Activated CD4-positive, alpha-beta T cell treated with anti-CD3 and anti-CD28 coated beads, Interleukin-2, amount 50 U/mL, for 16 hours (primary cell): ENCODE measurements at regions not wholly inside any gene's neighbourhood (a gene's known extent, or its start where the extent isn't known, plus 50 kb on each side); places are given as distances from the start of the nearest gene placed in this dataset.

Experiments used
- DNase-seq: peaks from one replicate; pipeline ENCODE4 v3.0.0-alpha.2; 2020

DNA sequence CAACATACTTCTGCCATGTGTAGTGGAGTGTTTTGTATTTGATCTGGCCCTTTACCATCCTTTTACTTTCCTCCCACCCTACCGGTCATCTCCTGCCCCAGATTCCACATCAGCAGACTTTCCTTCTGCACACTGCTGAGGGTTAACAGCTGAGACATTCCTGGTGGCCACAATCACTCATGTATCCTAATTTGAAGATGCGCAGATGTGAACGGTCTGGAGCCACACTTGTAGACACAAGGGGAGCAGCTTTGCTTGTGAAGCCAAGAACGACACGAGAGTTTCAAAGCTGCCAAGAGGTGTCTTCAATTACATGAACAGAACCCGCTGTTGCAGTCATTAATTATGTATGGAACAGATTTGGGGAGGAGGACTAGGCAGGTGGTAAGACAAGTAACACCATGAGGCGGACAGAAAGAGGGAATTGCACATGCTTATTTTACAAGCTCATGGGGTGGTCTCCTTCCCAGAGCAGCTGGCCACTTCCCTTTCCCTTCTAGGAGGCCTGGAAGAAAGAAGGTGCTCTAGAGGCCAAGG, 260.7 kb upstream of the KLHL29 start:
- no peak for DNase-seq

DNA sequence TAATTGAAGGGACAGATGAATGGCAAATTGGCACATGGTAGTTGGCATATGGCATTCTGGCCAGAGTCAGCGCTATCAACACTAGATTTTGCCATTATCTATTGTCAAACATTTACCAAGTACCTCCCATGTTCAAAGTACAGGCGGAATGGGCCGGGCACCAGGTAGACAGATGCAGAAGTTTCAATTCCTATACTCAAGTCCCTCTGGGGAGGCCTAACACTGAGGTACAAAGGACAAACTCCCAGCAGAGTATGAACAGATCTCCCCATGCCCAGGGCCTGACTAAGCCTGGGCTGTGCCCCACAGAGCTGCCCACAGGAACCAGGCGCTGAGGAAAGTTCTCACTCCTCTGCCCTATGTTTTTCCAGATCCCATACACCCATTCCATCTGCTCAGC, 257.5 kb upstream of the KLHL29 start:
- DNase-seq, result no peak

DNA sequence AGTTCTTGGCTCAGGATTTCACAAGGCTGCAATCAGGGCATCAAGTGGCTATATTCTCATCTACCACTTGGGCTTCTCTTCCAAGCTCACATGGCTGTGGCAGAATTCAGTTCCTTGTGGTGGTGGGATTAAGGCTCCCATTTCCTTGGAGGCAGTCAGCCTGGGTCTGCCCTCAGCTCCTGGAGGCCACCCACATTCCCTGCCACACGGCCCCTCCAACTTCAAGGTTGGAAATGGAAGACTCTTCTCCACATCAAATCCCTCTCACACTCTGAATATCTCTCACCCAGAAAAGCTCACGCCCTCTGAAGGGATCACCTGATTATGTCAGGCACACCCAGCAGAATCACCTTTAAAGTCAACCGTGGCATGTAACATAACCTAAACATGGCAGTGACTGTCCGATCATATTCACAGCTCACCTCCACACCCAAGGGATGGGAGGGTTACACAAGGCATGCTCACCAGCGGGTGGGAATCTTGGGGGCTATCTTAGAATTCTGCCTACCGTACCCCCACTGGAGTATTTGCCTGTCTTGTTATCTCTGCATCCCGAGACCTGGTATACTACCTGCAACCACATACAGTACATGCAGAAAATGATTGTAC, 256.2 kb upstream of the KLHL29 start:
- no peak for DNase-seq

DNA sequence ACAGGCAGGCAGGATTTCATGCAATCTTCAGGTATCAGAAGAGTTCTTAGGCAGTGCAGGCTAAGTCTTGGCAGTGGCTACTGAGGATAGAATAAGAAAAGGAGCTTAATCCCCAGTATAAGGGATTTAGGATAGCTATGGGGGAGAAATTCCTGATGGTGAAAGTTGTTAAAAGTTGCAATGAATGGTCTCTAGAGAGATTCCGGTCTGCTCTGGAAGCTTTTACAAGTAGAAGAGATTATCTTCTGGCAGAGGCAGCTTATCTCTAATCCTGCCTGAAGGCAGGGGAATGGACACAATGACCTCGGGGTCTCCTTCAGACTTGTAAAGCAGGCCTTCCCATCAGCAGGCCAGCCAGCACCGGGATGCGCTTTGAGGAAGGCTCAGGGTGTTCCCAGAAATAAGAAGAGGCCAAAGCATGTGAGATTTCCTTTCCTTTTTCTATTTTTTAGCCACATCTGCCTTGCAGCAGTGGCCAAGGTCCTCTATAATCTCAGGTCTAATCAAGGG, 253.9 kb upstream of the KLHL29 start:
- DNase-seq, result no peak

DNA sequence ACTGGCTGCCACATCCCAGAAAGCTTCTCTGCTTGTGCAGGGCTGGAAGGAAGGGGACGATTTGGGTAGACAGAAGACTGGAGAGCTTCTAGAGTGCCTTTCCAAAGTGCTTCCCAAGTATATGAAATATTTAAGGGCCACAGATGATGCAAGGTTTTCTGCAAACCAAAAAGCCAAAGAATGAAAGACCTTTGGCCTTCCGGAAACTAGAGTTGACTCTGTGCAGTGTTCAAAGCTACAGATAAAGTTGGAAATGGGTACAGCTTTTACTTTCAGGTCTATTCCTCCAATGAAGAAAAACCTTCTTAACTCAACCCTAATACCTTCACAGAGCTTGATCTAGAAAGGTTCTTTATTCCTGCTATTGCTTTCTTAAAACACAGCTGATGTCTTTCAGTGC, 253.0 kb upstream of the KLHL29 start:
- DNase-seq, result no peak

DNA sequence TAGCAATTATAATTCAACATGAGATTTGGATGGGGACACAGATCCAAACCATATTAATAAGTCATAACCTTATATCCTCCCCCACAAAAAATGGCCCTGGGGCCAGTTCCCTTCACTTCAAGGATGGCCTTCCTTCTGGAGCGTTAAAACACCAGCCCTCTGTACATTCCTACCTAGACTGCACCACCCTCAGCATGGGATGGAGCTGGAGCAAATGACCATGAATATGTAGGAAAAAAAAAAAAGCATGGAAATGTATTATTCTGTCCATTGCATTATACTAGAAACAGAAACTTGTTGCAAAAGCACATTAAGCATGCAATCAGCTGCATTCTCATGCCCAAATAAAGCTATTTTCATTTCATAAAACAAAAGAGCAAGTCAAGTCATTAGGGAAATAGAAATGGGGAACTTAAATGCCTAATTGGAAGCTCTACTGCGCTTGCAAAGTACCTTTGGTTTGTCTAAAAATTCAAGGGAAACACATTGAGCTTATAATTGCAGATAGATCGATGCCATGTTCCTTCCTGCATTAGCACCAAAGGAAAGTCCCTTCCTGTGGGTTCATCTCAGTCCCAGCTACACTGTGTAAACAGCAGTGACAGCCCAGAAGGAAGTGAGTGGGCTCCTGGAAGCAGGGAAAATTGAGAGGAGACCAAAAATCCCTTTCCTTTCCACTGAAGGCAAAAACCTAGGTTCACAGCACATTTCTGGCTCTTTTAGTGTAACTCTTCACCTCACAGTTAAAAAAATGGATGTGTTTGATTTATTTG, 252.0 kb upstream of the KLHL29 start:
- no peak for DNase-seq

DNA sequence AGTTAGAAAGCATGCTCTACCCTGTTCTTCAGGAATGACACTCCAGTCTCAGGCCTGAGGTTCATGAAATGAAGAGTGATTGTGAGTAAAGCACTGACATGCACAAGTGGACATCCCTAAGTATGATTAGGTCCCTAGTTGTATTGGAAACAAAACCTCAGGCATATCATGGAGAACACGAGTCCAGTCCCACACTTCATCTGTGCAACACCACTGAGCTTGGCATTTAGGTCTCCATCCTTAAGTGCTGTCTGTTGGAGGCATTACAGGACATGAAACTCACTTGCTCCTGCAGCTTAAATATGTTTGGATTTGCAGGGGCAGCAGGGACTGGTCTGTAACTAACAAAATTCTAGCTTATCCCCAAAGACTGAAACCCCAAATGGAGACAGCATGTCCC, 250.3 kb upstream of the KLHL29 start:
- no peak for DNase-seq

DNA sequence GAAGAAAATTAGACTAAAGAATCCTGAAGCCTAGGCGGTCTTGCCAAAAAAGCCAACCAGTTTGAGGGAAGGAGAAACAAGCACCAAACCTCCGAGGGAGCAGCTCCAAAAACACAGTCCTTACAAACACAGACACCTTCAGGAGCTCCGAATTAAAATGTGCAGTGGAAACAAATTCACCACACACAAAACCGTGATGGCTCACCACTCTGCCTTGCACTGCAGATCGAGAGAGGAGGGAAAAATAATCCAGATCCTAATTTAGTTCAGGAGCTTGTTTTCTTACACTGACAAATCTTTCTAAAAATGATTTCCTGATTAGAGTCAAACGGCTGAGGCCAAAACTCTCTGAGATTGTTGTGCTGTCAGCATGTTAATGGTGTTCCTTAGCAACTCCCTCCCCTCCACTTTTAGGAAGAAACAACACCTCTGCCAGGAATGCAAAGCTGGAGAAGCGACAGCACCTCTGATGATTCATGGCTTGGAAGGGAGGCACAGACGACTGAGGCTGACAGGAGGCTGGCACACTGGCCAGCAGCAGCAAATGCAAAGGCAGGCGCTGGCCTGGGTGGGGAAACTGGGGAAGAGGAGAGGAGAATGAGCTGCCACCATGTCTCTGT, 249.4 kb upstream of the KLHL29 start:
- no peak for DNase-seq

DNA sequence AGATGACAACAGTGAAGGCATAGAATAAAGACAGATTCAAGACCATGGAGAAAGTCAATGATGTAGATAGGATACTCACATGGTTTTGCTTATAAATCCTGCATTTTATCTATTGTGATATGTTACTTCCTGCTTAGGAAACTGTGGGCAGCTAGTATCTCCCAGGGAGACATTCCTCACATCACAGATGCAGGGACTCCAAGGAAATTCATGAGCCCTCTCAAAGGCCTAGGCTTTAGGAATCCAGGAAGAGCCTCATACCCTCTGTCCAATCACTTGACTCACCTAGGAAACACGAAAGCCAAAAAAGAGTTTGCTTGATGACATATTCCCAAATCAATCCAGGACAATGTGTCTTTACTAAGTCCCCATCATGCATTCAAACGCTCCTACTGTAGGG, 247.8 kb upstream of the KLHL29 start:
- DNase-seq, result no peak

DNA sequence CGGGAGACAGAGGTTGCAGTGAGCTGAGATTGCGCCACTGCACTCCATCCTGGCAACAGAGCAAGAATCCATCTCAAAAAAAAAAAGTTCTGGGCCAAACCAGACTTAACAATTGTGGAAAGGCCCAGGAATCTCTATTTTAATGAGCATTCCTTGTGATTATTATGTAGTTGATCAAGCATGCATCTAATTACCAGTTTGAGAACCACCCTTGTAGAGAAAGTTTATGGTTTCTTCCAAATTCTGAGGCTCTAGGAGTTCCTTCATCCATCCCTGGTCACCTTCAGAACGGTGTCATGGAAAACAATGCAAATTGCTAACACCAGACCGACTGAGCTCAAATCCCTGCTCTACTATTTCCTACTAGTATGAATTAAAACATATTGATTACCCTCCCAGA, 246.3 kb upstream of the KLHL29 start:
- no peak for DNase-seq

DNA sequence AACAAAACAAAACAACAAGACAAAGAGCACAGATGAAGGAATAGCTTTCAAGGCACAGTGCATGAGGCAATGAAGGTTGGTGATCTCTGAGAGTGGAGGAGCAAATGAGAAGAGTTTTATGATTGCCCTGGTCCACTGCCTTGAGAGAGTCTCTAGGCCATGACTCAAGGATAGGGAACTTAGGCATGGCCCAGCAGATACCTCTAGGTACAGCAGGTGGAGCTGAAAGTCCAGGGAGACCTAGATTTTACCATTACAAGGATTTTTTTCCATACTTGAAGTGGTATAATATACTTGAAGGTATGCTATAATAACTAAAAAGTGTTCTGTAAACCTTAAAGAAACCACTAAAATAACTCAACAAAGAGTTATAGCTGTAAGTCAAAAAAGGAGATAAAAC, 239.5 kb upstream of the KLHL29 start:
- DNase-seq, result no peak

DNA sequence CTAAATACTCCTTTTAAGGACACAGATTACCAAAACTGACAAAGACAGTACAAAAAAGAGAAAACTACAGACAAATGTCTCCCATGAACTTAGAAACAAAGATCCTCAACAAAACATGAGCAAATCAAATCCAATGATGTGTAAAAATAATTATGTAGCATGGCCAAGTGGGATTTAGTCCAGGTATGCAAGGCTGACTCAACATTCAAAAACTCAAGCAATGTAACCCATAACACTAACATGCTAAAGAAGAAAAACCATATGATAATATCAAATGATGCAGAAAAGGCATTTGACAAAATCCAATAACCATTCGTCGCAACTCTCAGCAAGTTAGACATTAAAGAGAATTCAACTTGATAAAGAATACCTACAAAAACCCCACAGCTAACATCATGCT, 239.0 kb upstream of the KLHL29 start:
- no peak for DNase-seq

DNA sequence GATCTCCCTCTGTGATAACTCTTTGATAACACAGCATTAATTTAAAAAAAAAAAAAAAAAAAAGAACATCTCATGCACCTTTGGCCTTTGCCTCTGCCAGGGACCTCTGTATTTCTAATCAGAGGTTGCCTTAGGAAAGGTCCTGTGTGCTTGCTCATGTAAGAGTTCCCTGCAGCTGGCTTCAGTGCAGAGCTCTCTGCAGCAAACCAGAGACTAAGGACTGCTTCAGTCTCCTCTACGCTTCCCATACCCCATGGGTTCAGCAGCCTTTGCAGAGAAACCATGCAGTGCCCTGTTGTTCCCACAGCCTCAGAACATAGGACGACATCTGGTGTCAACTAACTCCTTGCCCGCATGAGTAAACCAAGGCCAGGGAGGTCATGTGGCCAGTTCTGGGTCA, 236.6 kb upstream of the KLHL29 start:
- DNase-seq, result no peak

DNA sequence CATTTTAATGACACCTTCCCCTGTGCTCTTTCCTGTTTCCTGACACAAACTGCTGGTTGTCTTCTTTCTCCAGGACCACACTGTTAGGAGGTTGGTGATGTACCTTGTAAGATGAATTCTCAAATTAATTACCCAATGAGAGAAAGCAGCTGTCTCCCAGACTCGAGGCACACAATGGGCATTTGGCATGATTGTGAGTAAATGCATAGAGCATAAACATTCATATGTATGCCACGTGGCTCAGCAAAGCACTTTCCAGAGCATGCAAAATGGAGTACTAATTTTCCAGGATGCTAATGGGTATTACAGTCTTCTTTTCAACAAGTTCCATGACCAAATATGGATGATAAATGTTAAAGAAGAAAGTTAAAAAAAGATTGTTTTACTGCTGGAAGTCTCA, 235.2 kb upstream of the KLHL29 start:
- no peak for DNase-seq

DNA sequence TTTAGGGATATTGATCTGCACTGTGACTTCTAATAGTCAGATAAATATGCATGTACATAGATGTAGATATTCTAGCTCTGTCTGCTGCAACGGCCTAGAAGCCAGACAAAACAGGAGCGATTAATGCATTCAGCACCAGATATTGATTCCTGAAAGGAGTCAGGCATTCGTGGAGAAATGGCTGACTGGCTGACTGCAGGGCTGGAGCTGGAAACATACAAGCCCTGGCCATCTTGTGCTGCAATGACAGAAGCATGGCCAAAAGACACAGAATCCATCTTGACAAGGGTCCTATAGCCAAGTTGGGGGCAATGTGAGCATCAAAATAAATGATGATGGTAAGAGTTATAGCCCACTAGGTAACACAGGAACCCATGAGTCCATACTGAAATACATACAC, 231.5 kb upstream of the KLHL29 start:
- no peak for DNase-seq

DNA sequence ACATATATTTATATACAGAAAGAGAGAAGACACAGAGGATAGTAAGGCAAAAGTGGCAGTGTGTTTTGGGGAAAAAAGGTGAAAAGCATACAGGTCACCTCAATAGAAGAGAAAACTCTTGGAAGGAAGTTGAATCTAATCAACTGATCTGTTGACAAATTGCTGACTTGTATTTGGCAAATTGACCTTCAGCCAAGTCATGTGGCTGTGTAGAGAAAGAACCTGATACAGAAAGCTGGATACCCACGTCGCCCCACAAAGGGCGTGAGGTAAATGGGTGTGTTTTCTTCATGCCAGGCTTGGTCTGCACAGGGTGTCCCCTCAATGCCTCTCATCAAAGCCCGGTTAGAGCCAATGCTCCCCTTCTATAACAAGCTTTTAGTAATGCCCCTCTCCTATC, 230.0 kb upstream of the KLHL29 start:
- DNase-seq, result no peak

DNA sequence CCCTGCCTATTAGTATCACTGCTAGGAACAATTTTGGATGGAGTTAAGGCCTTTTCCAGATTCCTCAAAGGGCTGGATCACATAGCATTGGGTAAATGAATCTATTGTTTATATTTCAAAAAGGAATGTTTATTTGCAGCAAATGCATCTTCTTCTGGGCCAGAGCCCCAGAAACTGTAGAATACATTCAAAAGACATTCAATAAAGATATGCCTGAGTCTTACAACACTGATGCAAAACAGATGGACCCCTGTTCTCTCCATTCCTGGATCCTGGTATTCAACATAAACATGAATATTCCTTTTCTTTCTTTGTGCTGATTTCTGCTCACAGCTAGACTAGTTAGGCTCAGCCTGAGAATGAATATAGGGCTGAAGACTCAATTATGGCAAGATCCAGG, 227.2 kb upstream of the KLHL29 start:
- DNase-seq, result no peak

DNA sequence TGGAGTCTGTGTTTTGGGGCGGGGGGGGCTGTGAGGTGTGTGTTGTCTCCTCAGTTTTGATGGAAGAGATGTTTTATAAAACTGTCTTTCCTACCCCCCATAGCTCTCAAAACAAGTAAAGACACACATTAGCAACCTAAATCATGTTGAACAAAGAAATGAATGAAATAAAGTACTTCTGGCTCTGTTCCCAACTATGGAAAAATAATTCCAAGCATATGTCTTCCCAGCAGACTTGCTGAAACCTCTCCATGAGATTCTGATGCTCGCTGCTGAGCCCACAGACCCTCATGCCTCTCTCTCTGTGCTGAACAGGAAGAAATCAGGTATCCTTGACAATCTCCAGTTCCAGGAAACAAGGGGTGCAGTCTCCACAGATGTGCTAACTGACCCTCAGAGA, 226.7 kb upstream of the KLHL29 start:
- DNase-seq, result no peak

DNA sequence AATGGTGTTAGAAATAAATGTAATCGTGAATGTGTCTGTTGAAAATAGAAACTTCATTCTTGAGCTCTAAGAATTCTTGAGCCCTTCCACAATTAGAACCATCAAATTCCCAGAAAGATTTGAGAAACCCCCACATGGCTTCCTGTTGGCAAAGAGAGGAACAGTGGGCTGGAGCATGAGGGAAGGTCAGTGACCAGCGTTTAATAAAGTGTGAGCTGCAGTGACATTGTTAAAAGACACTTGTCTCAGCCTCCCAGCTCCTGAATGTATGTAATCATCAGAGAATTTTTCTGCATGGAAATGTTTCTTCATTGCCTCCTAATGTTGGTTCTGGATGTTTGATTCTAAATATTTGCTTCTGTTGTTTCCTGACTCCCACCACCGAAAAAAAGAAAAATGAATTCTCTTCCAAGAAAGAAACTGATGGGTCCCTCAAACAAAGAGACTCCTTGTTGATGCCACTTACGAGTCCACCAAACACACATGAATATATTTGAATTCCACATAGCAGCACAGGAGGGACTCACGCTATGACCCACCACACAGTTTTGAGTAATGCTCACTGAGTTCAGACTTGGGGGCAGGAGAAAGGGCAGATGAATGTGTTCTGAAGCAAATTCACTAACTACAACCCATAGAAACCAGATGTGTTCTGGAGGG, 225.1 kb upstream of the KLHL29 start:
- no peak for DNase-seq

DNA sequence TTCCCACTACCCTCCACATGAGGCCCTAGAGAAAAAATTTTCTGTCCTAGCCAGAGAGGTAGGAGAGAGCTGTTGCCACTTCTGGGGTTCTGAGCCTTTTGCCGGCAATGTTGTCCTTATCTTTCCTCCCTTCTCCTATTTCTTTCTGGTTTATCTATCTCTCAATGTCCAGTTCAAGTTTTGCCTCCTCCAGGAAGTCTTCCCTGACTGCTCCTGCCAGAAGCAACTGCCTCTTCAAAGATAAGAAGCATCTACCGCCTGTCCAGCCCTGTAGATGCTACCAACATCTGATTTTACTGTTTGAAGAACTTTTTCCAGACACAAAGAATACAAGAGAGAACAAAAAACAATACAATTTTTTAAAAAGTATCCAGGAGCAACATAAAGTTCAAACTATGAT, 220.8 kb upstream of the KLHL29 start:
- no peak for DNase-seq

DNA sequence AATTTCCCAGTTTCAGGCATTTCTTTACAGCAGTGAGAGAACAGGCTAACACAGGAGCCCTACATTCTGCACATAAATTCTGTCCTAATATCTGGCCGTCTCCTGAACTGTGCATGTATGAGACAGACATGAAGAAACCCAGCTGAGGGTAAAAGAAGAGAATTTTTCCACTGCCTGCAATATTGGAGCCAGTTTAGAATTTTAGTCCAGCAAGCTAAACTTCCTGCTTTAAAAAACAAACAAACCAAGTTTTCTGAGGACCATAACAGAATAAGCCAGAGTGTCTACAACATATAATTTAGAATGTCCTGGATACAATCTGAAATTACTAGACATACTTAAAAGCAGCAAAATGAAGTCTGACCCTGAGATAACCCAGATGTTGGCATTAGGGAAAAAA, 215.1 kb upstream of the KLHL29 start:
- no peak for DNase-seq

DNA sequence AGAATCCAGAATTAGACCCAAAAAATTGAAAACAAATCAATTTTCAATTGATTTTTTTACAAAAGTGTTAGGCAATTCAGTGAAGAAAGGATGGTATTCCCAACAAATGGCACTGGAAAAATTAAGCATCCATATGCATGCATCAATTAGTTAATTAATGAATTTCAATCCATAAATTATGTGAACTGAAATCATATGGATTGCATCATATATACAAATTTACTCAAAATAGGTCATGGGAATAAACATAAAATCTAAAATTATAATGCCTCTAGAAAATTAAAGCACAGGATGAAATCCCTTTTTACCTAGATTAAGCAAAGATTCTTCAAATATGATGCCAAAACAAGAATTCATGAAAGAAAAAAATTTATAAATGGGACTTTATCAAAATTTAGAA, 213.9 kb upstream of the KLHL29 start:
- DNase-seq, result no peak

DNA sequence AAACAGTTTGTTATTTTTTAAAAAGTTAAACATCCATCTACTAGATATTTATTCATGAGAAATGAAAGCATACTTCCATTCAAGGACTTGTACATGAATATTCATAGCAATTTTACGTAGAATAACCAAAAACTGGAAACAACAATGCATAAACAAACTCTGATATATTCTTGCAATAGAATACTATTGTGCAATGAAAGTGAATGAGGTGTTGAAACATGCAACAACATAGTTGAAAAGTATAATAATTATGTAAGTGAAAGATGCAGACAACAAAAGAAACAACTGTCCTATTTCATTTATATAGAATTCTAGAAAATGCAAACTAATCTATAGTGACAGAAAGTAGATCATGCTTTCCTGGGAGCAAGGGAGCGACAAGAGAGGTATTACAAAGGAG, 206.6 kb upstream of the KLHL29 start:
- DNase-seq, result no peak

DNA sequence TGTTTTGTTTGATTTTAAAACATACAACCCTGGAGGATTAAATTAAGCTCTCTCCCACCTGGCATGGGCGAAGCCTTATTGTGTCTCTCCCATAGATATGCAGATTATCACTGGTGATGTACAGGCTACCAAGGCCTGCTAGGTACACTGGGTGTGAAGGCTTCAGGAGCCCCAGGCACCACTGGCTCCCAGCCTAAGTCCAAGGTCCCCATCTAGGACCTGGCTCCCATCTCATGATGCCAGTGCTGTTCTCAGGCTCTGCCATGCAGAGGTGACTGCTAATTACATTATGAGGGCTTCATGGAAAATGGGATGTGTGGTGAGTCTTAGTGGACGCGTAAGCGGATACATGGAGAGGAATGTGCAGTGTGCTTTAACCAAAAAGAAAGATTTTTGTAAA, 201.2 kb upstream of the KLHL29 start:
- no peak for DNase-seq
